CD14-positive monocyte (primary cell): ENCODE measurements at regions not wholly inside any gene's neighbourhood (a gene's known extent, or its start where the extent isn't known, plus 50 kb on each side); places are given as distances from the start of the nearest gene placed in this dataset.
"Not testable (repeated sequence)": the region's sequence is repeated elsewhere in the genome, so short reads cannot be mapped to it uniquely, and the experiment has no call there.

Experiments used
- DNase-seq, 3 donors: peaks; one replicate each; pipeline ENCODE4 v3.0.0-alpha.2; 2011 to 2022
- H2AFZ ChIP-seq: 2 replicates; pipeline ENCODE4 v1.6.0; 2012; ENCODE audit warnings: mild to moderate bottlenecking, low read depth, low read length, inconsistent platforms; ENCODE audit not compliant: insufficient read depth, poor library complexity, severe bottlenecking
- H3K27ac ChIP-seq, 2 donors: 1 replicate in 1 of 2; 2 replicates in 1 of 2; pipeline ENCODE4 v1.5.1; 2012 to 2013; ENCODE audit warnings: low read length in 2 of 2, control low read depth in 1 of 2, inconsistent platforms in 1 of 2, low read depth in 1 of 2, mild to moderate bottlenecking in 1 of 2
- H3K27me3 ChIP-seq, 2 donors: one replicate each; pipeline versions ENCODE4 v1.6.0 to v1.6.1; 2011 to 2013; ENCODE audit warnings: low read length in 2 of 2; ENCODE audit not compliant: control insufficient read depth in 2 of 2, insufficient read depth in 2 of 2
- H3K36me3 ChIP-seq, 2 donors: replicated peaks in 1 of 2; 1 replicate in 1 of 2; 2 replicates in 1 of 2; pipeline versions ENCODE4 v1.5.1 to v1.6.1; 2012 to 2013; ENCODE audit warnings: low read length in 2 of 2, control low read depth in 1 of 2, inconsistent platforms in 1 of 2, mild to moderate bottlenecking in 1 of 2; ENCODE audit not compliant: insufficient read depth in 2 of 2, control insufficient read depth in 1 of 2
- H3K4me1 ChIP-seq, 2 donors: 1 replicate in 1 of 2; 2 replicates in 1 of 2; pipeline versions ENCODE4 v1.5.1 to v1.6.1; 2012 to 2013; ENCODE audit warnings: low read length in 2 of 2, control low read depth in 1 of 2, inconsistent platforms in 1 of 2, mild to moderate bottlenecking in 1 of 2, moderate library complexity in 1 of 2; ENCODE audit not compliant: insufficient read depth in 2 of 2, control insufficient read depth in 1 of 2
- H3K4me2 ChIP-seq: replicated peaks from 2 replicates; pipeline ENCODE3; 2012; ENCODE audit warnings: low read length, moderate library complexity, mild to moderate bottlenecking; ENCODE audit not compliant: poor library complexity, severe bottlenecking; ENCODE audit errors: extremely low read depth
- H3K4me3 ChIP-seq, 3 experiments: fragments of 200-600 bp in 1 of 3; sonication (generic) in 1 of 3; replicated peaks in 1 of 3; 1 replicate in 2 of 3; 2 replicates in 1 of 3; pipeline ENCODE4 v1.5.1; 2011 to 2013; ENCODE audit warnings: low read length in 3 of 3, mild to moderate bottlenecking in 3 of 3, control low read depth in 2 of 3, low read depth in 2 of 3, inconsistent platforms in 1 of 3, moderate library complexity in 1 of 3
- H3K79me2 ChIP-seq: 2 replicates; pipeline ENCODE4 v1.6.0; 2012; ENCODE audit warnings: mild to moderate bottlenecking, control low read depth, inconsistent platforms, low read length, moderate library complexity; ENCODE audit not compliant: insufficient read depth
- H3K9ac ChIP-seq: 2 replicates; pipeline ENCODE4 v1.6.0; 2017; ENCODE audit warnings: low read length, mild to moderate bottlenecking; ENCODE audit not compliant: insufficient read depth, poor library complexity, severe bottlenecking
- H3K9me3 ChIP-seq, 2 donors: replicated peaks in 1 of 2; 1 replicate in 1 of 2; 2 replicates in 1 of 2; pipeline versions ENCODE4 v1.5.1 to v1.6.1; 2012 to 2013; ENCODE audit warnings: low read length in 2 of 2, control low read depth in 1 of 2; ENCODE audit not compliant: control insufficient read depth in 1 of 2, insufficient read depth in 1 of 2
- H4K20me1 ChIP-seq: 2 replicates; pipeline ENCODE4 v1.6.0; 2012; ENCODE audit warnings: mild to moderate bottlenecking, low read length, control low read depth, moderate library complexity; ENCODE audit not compliant: insufficient read depth
- H3K27ac Mint-ChIP-seq, 7 donors: one replicate each; pipeline ENCODE4 v1.8.0; 2020; ENCODE audit warnings: mild to moderate bottlenecking in 7 of 7, mixed read lengths in 7 of 7, moderate library complexity in 6 of 7, inconsistent platforms in 2 of 7
- H3K27me3 Mint-ChIP-seq, 3 donors: one replicate each; pipeline ENCODE4 v1.8.0; 2021 to 2022; ENCODE audit warnings: low read depth in 3 of 3, mild to moderate bottlenecking in 3 of 3, mixed read lengths in 3 of 3, moderate library complexity in 3 of 3, inconsistent platforms in 1 of 3
- H3K36me3 Mint-ChIP-seq, 2 donors: one replicate each; pipeline ENCODE4 v1.8.0; 2020; ENCODE audit warnings: mixed read lengths in 2 of 2, inconsistent platforms in 1 of 2, mild to moderate bottlenecking in 1 of 2
- H3K4me1 Mint-ChIP-seq: one replicate; pipeline ENCODE4 v1.8.0; 2020; ENCODE audit warnings: mild to moderate bottlenecking, mixed read lengths
- H3K4me3 Mint-ChIP-seq, 2 donors: one replicate each; pipeline ENCODE4 v1.8.0; 2020; ENCODE audit warnings: mild to moderate bottlenecking in 2 of 2, mixed read lengths in 2 of 2, moderate library complexity in 1 of 2
- H3K9me3 Mint-ChIP-seq, 7 donors: one replicate each; pipeline ENCODE4 v1.8.0; 2020 to 2022; ENCODE audit warnings: mixed read lengths in 7 of 7, mild to moderate bottlenecking in 6 of 7, moderate library complexity in 6 of 7, inconsistent platforms in 2 of 7
- WGBS: methylation state at CpG from one replicate; pipeline ENCODE4 v1.1.5; 2013; ENCODE audit warnings: missing lambda C conversion rate; ENCODE audit not compliant: insufficient coverage; 5-methylcytosine and 5-hydroxymethylcytosine counted together
- intact Hi-C, 2 donors: fragments of 100-400 bp; cut with micrococcal nuclease; formaldehyde crosslinking; loops; one replicate each; pipeline versions ENCODE4 v1.15.0 to v1.15.1; 2023

DNA sequence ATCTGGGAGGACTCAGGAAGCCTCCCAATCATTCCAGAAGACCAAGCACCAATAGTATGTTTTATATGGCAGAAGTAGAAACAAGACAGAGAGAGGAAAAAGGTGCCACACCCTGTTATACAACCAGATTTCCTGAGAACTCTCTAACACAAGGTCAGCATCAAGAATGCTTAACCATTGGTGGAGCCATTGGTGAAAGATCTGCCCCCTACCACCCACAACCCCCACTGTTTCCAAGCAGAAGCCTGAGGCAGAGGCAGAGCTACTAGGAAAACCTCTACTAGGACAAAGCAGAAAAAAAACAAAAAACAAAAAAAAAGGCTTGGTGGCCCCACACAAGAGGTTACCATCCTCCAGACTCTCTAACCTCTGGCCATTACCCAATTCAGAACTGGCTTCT is 336.2 kb downstream of the FOXD4L4 start:
- H3K9ac ChIP-seq, H3K27me3 Mint-ChIP-seq, H4K20me1 ChIP-seq, H3K4me3 ChIP-seq, H2AFZ ChIP-seq, intact Hi-C loops, H3K4me3 Mint-ChIP-seq, H3K36me3 ChIP-seq, H3K79me2 ChIP-seq, H3K4me1 Mint-ChIP-seq, H3K4me1 ChIP-seq, H3K27ac ChIP-seq, DNase-seq, H3K4me2 ChIP-seq, H3K27ac Mint-ChIP-seq, H3K9me3 Mint-ChIP-seq, H3K9me3 ChIP-seq, H3K36me3 Mint-ChIP-seq, H3K27me3 ChIP-seq: not testable (repeated sequence)

DNA sequence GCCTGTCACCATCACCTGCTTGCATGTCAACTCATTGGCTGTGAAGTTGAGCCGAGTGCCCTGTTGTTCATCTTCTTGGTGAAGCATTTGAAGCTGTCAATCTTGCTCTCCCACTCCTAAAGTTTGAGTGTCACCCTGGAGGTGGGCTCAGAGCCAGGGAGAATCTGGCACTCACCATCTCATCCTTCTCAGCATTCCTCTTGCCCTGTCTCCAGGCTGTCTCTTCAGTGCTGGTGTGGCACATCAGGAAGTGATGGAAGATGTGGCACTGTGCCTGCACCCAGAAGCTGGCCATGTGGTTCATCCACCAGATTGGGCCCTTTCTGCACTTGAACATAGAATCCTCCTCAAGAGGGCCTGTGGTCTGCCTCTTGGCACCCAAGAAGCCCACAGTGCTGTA is 345.9 kb downstream of the FOXD4L4 start:
- H3K4me3 Mint-ChIP-seq, H3K4me1 ChIP-seq, H3K27me3 Mint-ChIP-seq, H3K4me3 ChIP-seq, H3K27ac Mint-ChIP-seq, H3K9me3 ChIP-seq, H3K36me3 Mint-ChIP-seq, H3K4me1 Mint-ChIP-seq, H3K4me2 ChIP-seq, H3K9me3 Mint-ChIP-seq, H2AFZ ChIP-seq, intact Hi-C loops, DNase-seq, H3K79me2 ChIP-seq, H3K27me3 ChIP-seq, H3K36me3 ChIP-seq, H3K27ac ChIP-seq, H3K9ac ChIP-seq, H4K20me1 ChIP-seq: not testable (repeated sequence)
- no CpG with 5 or more reads among the region's 1 CpG for WGBS
